Esophagus muscularis mucosa (tissue), 4 donors: ENCODE measurements at regions not wholly inside any gene's neighbourhood (a gene's known extent, or its start where the extent isn't known, plus 50 kb on each side); places are given as distances from the start of the nearest gene placed in this dataset.
A peak's percentile ranks its signal among the peaks of the same experiment; 100 is the strongest.

ENCODE experiments used
- DNase-seq: peaks from one replicate; pipeline ENCODE4 v3.0.0-alpha.2; 2017; ENCODE audit errors: extremely low spot score
- H3K27ac ChIP-seq, 4 donors: fragments of 200-600 bp; sonication (generic); replicated peaks in 1 of 4; 1 replicate in 3 of 4; 2 replicates in 1 of 4; pipeline ENCODE4 v1.5.1; 2016 to 2019; ENCODE audit warnings: mild to moderate bottlenecking in 1 of 4
- H3K27me3 ChIP-seq, 4 donors: fragments of 200-600 bp; sonication (generic); one replicate each; pipeline versions ENCODE4 v1.5.1 to v1.6.0; 2016 to 2019
- H3K36me3 ChIP-seq, 4 donors: fragments of 200-600 bp; sonication (generic); one replicate each; pipeline ENCODE4 v1.5.1; 2016 to 2019
- H3K4me1 ChIP-seq, 4 donors: fragments of 200-600 bp; sonication (generic); one replicate each; pipeline ENCODE4 v1.5.1; 2016 to 2019
- H3K4me3 ChIP-seq, 4 donors: fragments of 200-600 bp; sonication (generic); 1 replicate in 2 of 4; 2 replicates in 2 of 4; pipeline ENCODE4 v1.5.1; 2016 to 2019; ENCODE audit warnings: mild to moderate bottlenecking in 4 of 4, moderate library complexity in 1 of 4
- H3K9me3 ChIP-seq, 4 donors: fragments of 200-600 bp; sonication (generic); 1 replicate in 3 of 4; 2 replicates in 1 of 4; pipeline ENCODE4 v1.5.1; 2016 to 2019
- CTCF ChIP-seq, 3 experiments: fragments of 200-600 bp in 2 of 3; fragments of 450-650 bp in 1 of 3; sonication (generic) in 2 of 3; IDR thresholded peaks; one replicate each; pipeline ENCODE4 v1.5.1; 2017 to 2019; ENCODE audit warnings: antibody characterized with exemption in 3 of 3, mild to moderate bottlenecking in 2 of 3, moderate library complexity in 1 of 3
- EP300 ChIP-seq: sonication (generic); formaldehyde crosslinking; IDR thresholded peaks from one replicate; pipeline ENCODE4 v1.6.1; 2017; ENCODE audit warnings: antibody characterized with exemption
- POLR2A ChIP-seq: fragments of 450-650 bp; IDR thresholded peaks from one replicate; pipeline ENCODE4 v1.6.1; 2017; ENCODE audit warnings: antibody characterized with exemption, moderate library complexity, mild to moderate bottlenecking, low read depth
- POLR2AphosphoS5 ChIP-seq, 2 donors: sonication (generic); formaldehyde crosslinking; IDR thresholded peaks; one replicate each; pipeline ENCODE4 v1.6.1; 2017; ENCODE audit warnings: antibody characterized with exemption in 2 of 2
- WGBS: methylation state at CpG from one replicate; pipeline ENCODE4 v1.1.5; 2018; 5-methylcytosine and 5-hydroxymethylcytosine counted together
- intact Hi-C: fragments of 100-400 bp; cut with DNase I; formaldehyde crosslinking; loops from one replicate; pipeline ENCODE4 v1.15.1; 2023

- intact Hi-C loops: no loop called here
Observed at GRCh38 chr2:16128746-16129610, 188.6 kb downstream of the MYCN start.

GRCh38 chr2:16127958-16128357 lies 187.6 kb downstream of the MYCN start:
- Histone ChIP-seq H3K4me1 (no peaks in the 10 kb centered on the region), H3K9me3 (no peaks in the 10 kb centered on the region), H3K36me3 (no peaks in the 10 kb centered on the region), H3K27me3 (peaks cover 0 to 3% (median 0%) of the 10 kb centered on the region in 4 donors), H3K27ac (no peak overlapping the region), H3K4me3 (no peak overlapping the region)
- DNase-seq: peak; percentile 74
- intact Hi-C loops: no loop called here
- TF ChIP-seq POLR2A: no peak
- WGBS: 67% methylated on average over 8 of the region's 8 CpGs

More at GRCh38 chr2:16128746-16129610, 188.6 kb downstream of the MYCN start:
- DNase-seq: peak; percentile 45
- H3K4me3 ChIP-seq: no peak overlapping the region
- 86% methylated on average over 13 of the region's 13 CpGs for WGBS
- peaks cover 0 to 3% (median 0%) of the 10 kb centered on the region in 4 donors for H3K27me3 ChIP-seq
- H3K36me3 ChIP-seq: no peaks in the 10 kb centered on the region
- H3K9me3 ChIP-seq: no peaks in the 10 kb centered on the region
- H3K4me1 ChIP-seq: no peaks in the 10 kb centered on the region
- no peak for TF ChIP-seq POLR2AphosphoS5 (IDR thresholded peaks at IDR 0.05)
- no peak for TF ChIP-seq CTCF (IDR thresholded peaks at IDR 0.05)
- TF ChIP-seq EP300: no peak
- TF ChIP-seq POLR2A: no peak
- H3K27ac ChIP-seq: no peak overlapping the region

- WGBS: 91% methylated on average over 10 of the region's 10 CpGs
- TF ChIP-seq CTCF (IDR thresholded peaks at IDR 0.05): no peak
- TF ChIP-seq POLR2AphosphoS5 (IDR thresholded peaks at IDR 0.05): no peak
- no peak for TF ChIP-seq EP300
- no peak for TF ChIP-seq POLR2A
- Histone ChIP-seq H3K27me3 (peaks cover 0 to 3% (median 0%) of the 10 kb centered on the region in 4 donors), H3K4me3 (no peak overlapping the region), H3K4me1 (no peaks in the 10 kb centered on the region), H3K36me3 (no peaks in the 10 kb centered on the region), H3K9me3 (no peaks in the 10 kb centered on the region), H3K27ac (no peak overlapping the region)
- intact Hi-C loops: no loop called here
- peak; percentile 79 for DNase-seq
Observed at GRCh38 chr2:16127276-16127940, 187.1 kb downstream of the MYCN start.

GRCh38 chr2:16126517-16127275 lies 186.3 kb downstream of the MYCN start:
- intact Hi-C loops: no loop called here
- Histone ChIP-seq H3K9me3 (no peaks in the 10 kb centered on the region), H3K4me1 (no peaks in the 10 kb centered on the region), H3K36me3 (no peaks in the 10 kb centered on the region), H3K27ac (no peak overlapping the region), H3K4me3 (no peak overlapping the region), H3K27me3 (peaks cover 0 to 3% (median 0%) of the 10 kb centered on the region in 4 donors)
- DNase-seq: peak; percentile 26
- no peak for TF ChIP-seq POLR2AphosphoS5 (IDR thresholded peaks at IDR 0.05)
- TF ChIP-seq CTCF (IDR thresholded peaks at IDR 0.05): no peak
- no peak for TF ChIP-seq EP300
- WGBS: 43% methylated on average over 4 of the region's 4 CpGs
